GM18508 (cell line): ENCODE measurements at regions not wholly inside any gene's neighbourhood (a gene's known extent, or its start where the extent isn't known, plus 50 kb on each side); places are given as distances from the start of the nearest gene placed in this dataset.

Experiments
- ATAC-seq: cut with Tn5 transposase; IDR thresholded peaks from one replicate; pipeline ENCODE4 v1.9.1; 2021; ENCODE audit warnings: moderate number of reproducible peaks; ENCODE audit not compliant: insufficient read depth, unreplicated experiment

DNA sequence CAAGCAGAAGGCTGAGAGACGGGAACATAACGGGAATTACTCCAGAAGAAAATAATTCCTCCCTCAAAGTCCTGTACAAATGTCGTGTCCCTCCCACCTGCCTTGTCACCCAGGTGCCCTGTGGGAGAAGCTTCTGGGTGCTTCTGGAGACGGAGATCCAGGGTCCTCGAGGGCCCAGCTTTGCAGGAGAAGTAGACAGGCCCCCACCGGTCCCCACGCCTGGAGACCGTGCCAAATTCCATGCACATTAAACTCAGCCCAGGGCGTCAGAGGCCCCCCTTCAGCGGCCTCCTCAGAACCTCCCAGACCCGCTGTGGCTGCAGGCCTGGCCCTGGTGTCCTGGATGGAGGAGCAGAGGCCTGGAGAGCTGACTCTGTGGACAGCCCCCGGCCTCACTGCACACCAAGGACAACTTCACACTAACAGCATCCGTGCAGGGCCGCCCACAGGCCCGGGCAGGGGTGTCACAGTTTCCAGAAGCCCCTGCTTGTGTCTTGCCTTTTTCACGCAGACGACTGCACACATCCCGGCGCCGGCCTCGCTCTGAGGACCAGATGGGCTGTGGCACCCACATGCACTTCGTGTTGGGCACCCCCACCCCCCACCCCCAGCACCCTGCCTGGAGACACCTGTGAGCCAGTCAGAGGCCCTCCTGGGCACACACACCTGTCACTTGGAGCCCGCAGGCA is 734.3 kb downstream of the BRD1 start:
- no peak for ATAC-seq

DNA sequence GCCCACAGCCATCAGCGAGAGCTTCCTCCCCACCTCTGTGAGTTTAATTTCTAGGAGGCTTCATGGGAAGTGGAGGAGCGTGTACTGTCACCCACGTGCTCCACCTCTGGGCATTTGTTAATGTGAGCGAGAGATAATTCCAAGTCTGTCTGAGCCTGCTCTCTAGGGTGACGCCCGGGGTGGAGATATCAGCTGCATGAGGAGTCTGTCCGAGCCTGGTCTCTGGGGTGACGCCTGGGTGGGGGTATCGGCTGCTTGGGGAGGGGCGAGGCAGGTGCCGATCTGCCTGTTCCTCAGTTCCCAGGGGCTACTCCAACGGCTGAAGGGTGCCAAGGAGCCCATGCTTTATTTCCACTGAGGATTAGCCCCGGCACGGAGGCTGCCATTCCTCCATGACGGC is 735.0 kb downstream of the BRD1 start:
- no peak for ATAC-seq

DNA sequence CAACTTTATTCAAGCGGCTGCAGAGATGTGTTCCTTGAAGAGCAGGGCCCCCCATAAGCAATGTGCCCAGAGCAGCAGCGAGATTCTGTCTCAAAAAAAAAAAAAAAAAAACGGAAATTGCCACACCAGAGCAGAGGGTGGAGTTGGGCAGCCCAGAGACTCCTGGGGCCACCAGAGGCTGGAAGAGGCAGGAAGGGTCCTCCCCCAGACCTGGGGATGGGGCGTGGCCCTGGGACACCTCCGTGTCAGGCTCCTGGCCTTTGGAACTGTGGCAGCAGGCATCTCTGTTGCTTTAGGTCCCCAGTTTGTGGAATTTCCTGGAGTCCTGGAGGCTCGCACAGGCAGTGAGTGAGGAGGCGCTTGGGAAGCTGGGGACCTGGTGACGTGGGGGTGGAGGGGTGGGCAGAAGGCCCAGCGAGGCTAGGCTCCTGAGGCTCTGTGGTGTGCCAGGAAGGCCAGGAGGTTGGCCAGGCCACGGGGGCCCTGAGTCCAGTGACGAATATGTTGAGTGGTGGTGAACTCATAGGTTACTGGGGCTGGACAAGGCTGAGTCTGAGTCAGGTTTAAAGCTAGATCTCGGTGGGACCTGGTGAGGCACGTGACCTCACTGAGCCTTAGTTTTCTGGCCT is 735.6 kb downstream of the BRD1 start:
- no peak for ATAC-seq

DNA sequence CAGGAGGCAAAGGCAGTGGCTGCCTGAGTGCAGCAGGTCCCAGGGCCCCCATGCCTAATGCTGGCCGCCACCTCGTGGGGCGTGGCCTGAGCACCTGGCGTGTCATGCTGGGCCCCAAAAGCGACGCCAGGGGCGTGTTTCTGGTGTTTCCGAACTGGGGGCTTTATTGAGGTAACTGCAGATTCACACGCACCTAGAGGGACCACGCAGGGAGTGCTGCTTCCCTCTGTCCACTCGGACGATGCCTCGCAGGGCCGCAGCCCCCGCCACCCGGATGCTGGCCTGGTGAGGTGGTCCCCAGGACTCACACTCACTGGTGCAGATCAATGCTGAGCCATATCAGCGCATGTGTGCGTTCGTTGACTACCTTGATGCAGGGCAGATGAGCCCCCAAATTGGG is 736.2 kb downstream of the BRD1 start:
- ATAC-seq = no peak

DNA sequence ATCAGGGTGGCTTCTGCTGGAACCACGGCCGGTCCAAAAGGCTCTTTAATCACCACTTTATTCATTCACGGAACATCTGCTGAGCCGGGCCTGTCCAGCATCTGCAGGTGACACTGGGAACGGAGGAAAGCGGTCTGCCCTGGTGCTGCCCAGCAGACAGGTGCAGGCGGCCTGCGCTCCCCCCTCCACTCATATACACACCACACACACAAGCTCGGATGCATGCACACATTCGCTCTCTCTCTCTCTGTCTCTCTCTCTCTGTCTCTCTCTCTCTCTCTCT is 736.9 kb downstream of the BRD1 start:
- no peak for ATAC-seq

DNA sequence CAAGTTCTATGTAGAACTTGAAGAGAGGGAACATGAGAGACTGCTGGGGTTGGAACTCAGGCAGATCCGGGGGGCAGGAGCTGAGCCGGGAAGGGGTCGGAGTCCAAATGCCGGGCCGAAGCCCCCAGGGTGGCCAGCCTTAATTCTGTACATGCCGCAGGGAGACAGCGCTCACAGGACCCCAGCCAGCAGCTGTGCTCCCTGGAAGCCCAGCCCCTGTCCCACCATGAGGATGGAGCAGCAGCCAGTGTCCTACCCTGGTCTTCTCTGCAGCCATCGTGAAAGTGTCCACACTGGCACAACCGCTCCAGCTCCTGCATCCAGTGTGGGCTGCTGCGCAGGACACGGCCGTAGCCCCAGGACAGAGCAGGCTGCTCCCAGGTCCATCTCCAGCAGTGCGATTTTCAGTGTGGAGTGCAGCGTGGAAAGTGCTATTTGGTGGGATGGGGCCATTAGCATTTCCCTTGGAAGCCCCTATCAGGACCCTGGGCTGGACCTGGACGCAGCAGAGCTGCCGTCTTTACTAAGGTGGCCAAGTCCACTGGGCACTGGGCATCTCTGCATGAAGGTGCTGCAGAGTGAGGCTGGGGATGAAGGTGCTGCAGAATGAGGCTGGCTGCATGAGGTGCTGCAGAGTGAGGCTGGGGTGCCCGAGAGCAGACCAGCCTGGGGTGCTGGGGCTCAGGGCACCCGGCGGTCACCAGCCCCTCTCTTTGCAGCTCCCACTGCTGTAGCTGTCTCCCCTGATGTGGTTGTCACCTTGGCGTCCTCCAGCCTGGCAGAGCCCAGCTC is 737.4 kb downstream of the BRD1 start:
- no peak for ATAC-seq

DNA sequence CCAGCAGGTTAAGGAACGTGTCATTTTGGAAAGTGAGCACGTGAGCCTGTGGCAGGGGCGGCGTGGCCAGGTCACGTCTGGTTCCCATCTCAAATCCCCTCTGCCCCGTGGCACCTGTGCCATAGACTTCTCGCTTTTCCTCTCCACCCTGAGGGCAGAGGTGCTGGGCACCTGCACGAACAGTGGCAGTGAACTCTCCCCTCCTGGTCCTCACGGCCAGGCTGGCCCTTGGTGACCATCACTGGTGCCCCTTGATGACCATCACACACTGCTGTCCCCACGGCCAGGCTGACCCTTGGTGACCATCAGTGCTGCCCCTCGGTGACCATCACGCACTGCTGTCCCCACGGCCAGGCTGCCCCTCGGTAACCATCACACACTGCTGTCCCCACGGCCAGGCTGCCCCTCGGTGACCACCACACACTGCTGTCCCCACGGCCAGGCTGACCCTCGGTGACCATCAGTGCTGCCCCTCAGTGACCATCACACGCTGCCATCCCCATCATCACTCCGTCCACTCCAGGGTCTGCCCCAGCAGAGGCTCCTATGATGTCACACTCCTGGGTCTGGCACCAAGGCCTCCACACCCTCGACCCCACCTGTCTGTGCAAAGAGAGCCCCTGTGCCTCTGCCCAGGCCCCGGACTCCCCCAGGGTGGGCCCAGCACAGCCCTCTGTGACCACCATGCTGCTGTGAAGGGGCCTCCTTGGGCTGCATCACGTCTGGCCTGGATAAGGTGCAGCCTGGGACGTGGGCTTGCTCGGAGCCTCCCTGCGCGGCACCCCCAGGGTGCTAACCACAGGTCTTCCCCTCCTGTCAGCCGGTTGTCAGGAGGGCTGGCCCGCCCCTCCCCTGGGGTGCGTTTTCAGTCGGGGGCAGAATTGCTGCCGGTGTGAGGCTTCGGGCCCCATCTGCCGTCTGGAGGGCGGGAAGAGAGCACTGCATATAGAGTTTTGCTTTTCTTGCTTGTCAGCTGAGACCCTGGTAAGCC is 738.6 kb downstream of the BRD1 start:
- no peak for ATAC-seq

DNA sequence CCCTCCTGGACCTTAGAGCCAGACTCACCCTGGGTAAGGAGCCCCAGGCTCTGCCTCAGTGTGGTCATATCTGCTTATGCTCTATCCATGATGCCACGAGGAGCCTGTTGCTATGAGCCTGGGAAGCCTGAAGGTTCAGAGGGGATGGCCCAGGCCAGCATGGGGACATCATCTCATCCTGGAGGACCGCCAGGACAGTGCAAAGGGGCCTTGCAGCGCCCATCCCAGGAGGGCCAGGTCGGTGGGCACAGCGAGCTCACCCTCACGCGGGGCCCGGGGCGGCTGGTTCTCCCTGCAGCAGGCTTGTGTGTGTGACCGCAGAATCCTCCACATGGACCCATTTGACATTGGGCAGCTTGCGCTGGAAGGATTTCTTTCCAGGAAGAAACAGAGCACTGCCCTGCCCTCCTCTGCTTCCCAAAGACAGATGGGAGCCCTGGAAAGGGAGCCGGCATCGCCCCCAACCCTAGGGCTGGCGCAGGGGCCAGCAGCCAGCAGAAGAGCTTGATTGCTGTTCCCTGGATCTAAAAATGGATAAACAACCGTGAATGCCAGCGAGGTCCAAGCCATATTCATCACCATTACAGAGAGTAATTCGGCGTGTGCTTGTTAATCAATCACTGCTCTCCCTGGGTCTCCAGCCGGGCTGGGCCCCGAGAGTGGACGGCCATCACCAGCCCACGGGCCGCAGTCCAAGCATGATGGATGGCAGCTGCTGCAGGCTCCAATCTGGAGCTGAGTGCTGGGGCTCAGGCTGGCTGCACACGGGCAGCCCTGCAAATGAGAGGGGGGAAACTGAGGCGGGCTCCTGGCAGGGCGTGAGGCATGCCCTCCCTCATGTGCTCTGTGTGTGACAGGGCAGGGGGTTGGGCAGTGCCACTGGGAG is 739.7 kb downstream of the BRD1 start:
- no peak for ATAC-seq

DNA sequence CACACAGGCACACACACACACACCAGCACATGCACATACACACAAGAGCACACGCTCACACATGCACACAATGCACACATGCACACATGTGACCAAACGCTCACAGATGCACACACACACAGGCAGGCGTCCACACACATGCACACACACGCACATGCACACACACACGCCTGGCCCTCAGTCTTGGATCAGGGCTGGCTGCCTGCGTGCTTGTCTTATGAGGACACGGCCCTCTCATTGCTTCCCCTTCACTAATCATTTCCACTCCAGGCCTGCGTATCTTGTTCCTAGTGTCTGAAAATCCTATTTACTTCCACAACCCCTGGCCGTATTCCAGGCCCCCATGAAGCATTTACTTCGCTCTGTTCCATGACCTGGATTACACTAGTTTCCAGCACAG is 740.5 kb downstream of the BRD1 start:
- ATAC-seq = no peak

DNA sequence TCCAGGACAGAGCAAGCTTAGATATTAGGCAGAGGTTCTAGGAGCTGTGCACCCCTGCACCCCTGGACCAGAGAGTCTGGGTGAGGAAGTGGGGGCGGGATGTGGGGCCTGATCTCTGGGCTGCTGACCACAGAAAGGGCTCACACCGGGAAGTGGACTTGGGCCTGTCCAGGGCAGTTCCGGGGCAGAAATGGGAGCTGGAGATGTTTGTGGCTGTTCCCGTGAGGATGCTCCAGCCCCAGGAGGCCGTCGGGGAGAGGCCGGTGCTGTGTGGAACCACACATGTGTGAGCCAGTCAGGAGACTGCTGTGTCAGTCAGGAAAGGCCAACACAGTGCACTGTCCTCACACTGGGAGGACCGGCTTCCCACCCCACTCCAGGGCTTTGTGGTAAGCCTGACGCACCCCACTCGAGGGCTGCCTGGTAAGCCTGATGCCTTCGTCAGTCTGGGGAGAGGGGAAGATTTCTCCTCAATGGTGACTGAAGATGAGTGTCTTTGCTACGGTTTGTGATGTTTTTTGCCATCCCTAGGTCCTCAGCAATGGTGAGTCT is 741.0 kb downstream of the BRD1 start:
- ATAC-seq = no peak

DNA sequence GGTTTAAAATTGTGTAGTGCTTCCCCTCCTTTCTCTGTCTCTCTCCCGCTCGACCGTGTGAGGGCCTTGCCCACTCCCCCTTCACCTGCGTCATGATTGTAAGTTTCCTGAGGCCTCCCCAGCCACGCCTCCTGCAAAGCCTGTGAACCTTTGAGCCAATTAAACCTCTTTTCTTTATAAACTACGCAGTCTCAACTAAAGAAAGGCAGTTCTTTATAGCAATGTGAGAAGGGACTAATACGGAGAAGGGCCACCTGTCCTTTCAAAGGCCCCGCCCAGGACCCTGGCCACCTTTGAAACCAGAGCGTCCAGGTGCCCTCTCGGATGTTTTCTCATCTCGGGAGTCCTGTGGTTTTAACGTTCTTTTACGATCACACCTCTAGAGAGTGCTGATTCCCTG is 741.5 kb downstream of the BRD1 start:
- ATAC-seq = no peak

DNA sequence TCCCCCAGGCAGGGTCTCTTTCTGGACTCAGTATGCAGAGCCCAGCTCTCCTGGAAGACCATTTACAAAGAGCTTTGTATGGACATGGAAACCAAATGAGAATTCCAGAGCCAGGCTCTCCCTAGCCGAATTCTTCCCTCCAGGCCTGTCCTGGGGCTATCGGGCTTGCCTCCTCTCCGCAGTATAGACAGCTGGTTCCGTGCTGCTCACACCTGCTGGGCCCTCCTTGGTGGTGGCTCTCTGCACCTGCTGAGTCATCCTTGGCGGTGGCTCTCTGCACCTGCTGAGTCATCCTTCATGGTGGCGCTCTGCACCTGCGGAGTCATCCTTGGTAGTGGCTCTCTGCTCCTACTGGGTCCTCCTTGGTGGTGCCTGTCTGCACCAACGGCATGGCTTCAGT is 743.5 kb downstream of the BRD1 start:
- ATAC-seq = no peak

DNA sequence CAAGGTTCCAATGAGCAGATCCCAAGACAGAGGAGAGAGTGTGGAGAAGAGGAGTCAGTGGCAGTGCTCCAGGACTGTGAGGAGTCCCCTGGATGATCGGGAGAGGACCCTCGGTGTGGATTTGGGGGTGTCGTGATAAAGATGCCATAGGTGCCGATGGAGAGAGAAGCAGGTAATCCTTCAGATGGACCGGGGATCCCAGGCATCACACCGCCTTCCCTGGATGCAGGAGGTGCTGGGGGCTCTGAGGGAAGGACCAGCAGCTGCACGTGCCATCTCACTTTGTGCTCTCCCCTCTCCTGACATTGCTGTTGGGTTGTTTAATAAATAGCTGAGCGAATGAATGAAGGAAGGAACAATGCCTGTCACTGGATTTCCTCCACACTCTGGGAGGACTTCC is 744.1 kb downstream of the BRD1 start:
- ATAC-seq = no peak

DNA sequence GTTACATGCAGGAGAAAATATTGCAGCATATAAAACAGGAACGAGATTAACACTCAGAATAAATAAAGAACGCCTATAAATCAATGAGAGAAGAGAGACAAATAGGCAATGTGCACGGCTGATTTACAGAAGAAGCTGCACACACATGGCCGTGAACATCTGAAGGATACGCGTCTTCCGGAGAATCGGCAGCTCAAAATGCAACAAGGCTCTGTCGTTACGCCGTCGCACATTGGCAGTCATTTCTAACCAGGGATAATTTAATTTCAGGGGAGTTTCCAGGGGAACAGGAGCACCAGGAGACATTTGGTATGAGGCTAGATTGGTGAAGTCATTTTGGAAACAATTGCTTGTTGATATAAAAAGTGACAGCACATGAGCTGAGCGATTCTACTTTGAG is 745.2 kb downstream of the BRD1 start:
- no peak for ATAC-seq

DNA sequence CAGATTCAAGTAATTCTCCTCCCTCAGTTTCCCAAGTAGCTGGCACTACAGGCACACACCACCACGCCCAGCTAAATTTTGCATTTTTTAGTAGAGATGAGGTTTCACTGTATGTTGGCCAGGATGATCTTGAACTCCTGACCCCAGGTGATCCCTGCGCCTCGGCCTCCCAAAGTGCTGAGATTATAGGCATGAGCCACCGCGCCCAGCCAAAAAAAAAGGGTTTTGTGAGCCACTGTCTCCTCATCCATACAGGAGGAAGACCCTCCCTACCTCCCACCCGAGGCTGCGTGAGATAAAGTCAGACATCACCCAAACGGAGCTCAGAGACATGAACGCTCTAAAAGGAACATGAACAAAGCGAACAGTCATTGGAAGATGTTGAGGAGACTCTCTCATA is 745.7 kb downstream of the BRD1 start:
- no peak for ATAC-seq

DNA sequence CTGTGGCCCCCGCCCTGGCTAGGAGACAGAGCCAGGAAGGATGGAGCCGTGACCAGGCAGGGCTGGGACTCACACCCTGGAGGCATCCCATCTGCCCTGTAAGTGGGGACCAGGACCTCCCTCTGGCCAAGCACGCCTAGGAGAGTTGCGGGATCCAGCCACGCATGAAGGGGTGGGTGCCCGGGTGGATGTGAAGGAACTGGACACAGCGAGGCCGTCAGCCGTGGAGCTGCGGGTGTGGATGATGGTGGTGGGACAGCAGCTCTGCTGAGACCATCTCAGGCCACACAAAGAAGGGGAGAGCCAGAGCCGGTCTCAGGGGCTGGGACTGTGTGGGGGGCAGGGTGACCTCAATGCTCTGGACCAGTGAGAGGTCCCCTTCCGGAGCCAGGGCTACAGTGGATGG is 746.4 kb downstream of the BRD1 start:
- no peak for ATAC-seq

DNA sequence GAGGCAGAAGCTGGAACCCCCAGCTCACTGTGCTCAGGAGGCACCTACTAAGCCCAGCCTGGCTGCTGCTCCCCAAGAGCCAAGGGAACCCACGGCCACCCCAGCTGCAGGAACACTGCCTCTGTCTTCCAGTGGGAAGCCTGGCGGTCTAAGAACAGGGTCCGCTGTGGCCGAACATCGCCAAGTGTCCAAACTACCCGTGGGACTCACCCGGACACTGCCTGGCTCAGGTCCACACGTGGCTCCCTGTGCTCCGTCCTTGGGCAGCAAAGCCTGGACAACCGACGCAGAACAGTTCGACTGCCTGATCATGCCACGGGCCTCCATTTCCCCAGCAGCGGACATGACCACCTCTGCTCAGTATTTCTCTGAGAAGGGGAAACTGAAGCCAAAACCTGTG is 747.0 kb downstream of the BRD1 start:
- no peak for ATAC-seq

DNA sequence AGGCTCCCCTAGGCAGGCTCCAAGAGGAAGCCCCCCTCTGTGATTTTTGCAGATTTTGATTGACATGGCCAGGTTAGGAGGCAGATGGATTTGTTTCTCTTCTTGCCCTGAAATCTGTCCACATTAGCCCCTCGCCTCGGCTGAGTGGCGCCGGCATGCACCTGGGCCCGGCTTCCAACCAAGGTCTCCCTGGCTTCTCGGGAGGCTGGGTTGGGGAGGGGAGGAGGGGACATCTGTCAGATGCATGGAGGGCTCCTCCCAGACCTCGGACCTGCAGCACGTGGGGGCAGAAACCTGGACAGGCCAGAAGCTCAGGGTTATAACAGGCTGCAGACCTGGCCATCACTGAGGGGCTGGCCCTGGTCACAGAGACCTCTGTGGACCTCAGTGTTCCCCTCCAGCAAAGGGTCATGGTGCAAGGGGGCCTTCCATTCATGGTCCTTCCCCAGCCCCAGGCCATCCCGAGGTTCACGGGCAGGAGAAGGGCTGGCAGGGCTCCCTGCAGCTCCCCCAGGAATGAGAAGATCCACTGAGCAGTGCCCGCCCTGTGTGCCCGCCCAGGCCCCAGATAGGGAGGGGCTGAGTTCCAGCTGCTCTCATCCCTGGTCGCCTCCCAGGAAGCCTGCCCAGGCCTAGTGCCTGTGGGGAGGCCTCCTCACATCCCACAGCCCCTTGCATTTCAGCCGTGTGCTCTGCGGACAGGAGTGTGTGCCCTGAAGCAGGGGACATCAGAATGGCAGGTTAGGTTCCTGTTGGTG is 747.8 kb downstream of the BRD1 start:
- no peak for ATAC-seq
